MM.1S (cell line): ENCODE measurements at regions not wholly inside any gene's neighbourhood (a gene's known extent, or its start where the extent isn't known, plus 50 kb on each side); places are given as distances from the start of the nearest gene placed in this dataset.

Experiments
- DNase-seq: peaks from one replicate; pipeline ENCODE4 v3.0.0-alpha.2; 2015
- H2AFZ ChIP-seq: fragments of 300-600 bp; sonication (generic); 2 replicates; pipeline ENCODE4 v1.6.0; 2016; ENCODE audit warnings: antibody characterized with exemption, low read length
- H3F3A ChIP-seq: fragments of 300-600 bp; sonication (generic); 2 replicates; pipeline ENCODE4 v1.6.1; 2016; ENCODE audit warnings: mild to moderate bottlenecking, antibody characterized with exemption, low read length, moderate library complexity, mixed read lengths; ENCODE audit not compliant: insufficient read depth
- H3K27ac ChIP-seq: fragments of 300-600 bp; sonication (generic); 2 replicates; pipeline ENCODE4 v1.5.1; 2016; ENCODE audit warnings: mild to moderate bottlenecking, low read length
- H3K27me3 ChIP-seq: fragments of 300-600 bp; sonication (generic); replicated peaks from 2 replicates; pipeline ENCODE4 v1.6.0; 2016; ENCODE audit warnings: low read length; ENCODE audit not compliant: insufficient read depth
- H3K36me3 ChIP-seq: fragments of 300-600 bp; sonication (generic); replicated peaks from 2 replicates; pipeline ENCODE4 v1.6.1; 2016; ENCODE audit warnings: mild to moderate bottlenecking, low read length, mixed read lengths; ENCODE audit not compliant: insufficient read depth
- H3K4me1 ChIP-seq: fragments of 300-600 bp; sonication (generic); 2 replicates; pipeline ENCODE4 v1.6.1; 2016; ENCODE audit warnings: low read length, mixed read lengths
- H3K4me2 ChIP-seq: fragments of 300-600 bp; sonication (generic); 2 replicates; pipeline ENCODE4 v1.6.0; 2016; ENCODE audit warnings: low read depth, low read length
- H3K4me3 ChIP-seq: fragments of 300-600 bp; sonication (generic); 2 replicates; pipeline ENCODE4 v1.5.1; 2016; ENCODE audit warnings: low read length, mixed read lengths
- H3K79me2 ChIP-seq: fragments of 300-600 bp; sonication (generic); 2 replicates; pipeline ENCODE4 v1.6.1; 2016; ENCODE audit warnings: mixed run types, low read length, mixed read lengths
- H3K9ac ChIP-seq: fragments of 300-600 bp; sonication (generic); 2 replicates; pipeline ENCODE4 v1.6.1; 2016; ENCODE audit warnings: low read length, mixed read lengths
- H3K9me2 ChIP-seq: fragments of 300-600 bp; sonication (generic); replicated peaks from 2 replicates; pipeline ENCODE4 v1.6.1; 2016; ENCODE audit warnings: mild to moderate bottlenecking, low read length, mixed read lengths; ENCODE audit not compliant: insufficient read depth
- H3K9me3 ChIP-seq: fragments of 300-600 bp; sonication (generic); replicated peaks from 2 replicates; pipeline ENCODE4 v1.6.1; 2016; ENCODE audit warnings: mild to moderate bottlenecking, low read length, mixed read lengths; ENCODE audit not compliant: insufficient read depth
- H4K20me1 ChIP-seq: fragments of 300-600 bp; sonication (generic); 2 replicates; pipeline ENCODE4 v1.6.1; 2016; ENCODE audit warnings: mild to moderate bottlenecking, low read length, moderate library complexity, mixed read lengths; ENCODE audit not compliant: insufficient read depth
- CTCF ChIP-seq: fragments of 300-600 bp; sonication (generic); IDR thresholded peaks from 2 replicates; pipeline ENCODE4 v1.5.1; 2016; ENCODE audit warnings: antibody characterized with exemption, low read length, mixed read lengths
- EZH2 ChIP-seq: fragments of 300-600 bp; sonication (generic); optimal IDR thresholded peaks from 2 replicates; pipeline ENCODE3; 2017; ENCODE audit warnings: low read depth, mild to moderate bottlenecking, antibody characterized with exemption, low read length, mixed read lengths
- EZH2phosphoT487 ChIP-seq: fragments of 300-600 bp; sonication (generic); IDR thresholded peaks from 2 replicates; pipeline ENCODE4 v1.6.1; 2018; ENCODE audit warnings: antibody characterized with exemption, low read length

- H3K27me3 ChIP-seq: no peaks in the 10 kb centered on the region
- H3F3A ChIP-seq: no peaks in the 10 kb centered on the region
Measured at GRCh38 chr4:133776503-133776902, 425.1 kb downstream of the PABPC4L start.

GRCh38 chr4:133775881-133776280 is 425.7 kb downstream of the PABPC4L start:
- Histone ChIP-seq H3K36me3 (no peaks in the 10 kb centered on the region), H3K27me3 (no peaks in the 10 kb centered on the region), H3K4me1 (peaks cover 9% of the 10 kb centered on the region), H3K9me3 (no peaks in the 10 kb centered on the region), H3K27ac (no peak overlapping the region), H3F3A (no peaks in the 10 kb centered on the region), H3K4me3 (no peak overlapping the region), H3K4me2 (no peak overlapping the region), H3K9me2 (no peaks in the 10 kb centered on the region), H4K20me1 (no peaks in the 10 kb centered on the region), H3K9ac (no peak overlapping the region), H3K79me2 (no peaks in the 10 kb centered on the region), H2AFZ (no peak overlapping the region)
- no peak for DNase-seq
- TF ChIP-seq CTCF (no peak), EZH2phosphoT487 (no peak), EZH2 (no peak)

More at GRCh38 chr4:133776503-133776902, 425.1 kb downstream of the PABPC4L start:
- Histone ChIP-seq H3K36me3 (no peaks in the 10 kb centered on the region), H3K9ac (no peak overlapping the region), H3K9me2 (no peaks in the 10 kb centered on the region), H3K4me1 (peaks cover 9% of the 10 kb centered on the region), H3K27ac (no peak overlapping the region), H3K9me3 (no peaks in the 10 kb centered on the region), H4K20me1 (no peaks in the 10 kb centered on the region), H3K4me2 (no peak overlapping the region), H3K79me2 (no peaks in the 10 kb centered on the region), H2AFZ (no peak overlapping the region), H3K4me3 (no peak overlapping the region)
- TF ChIP-seq EZH2: no peak
- TF ChIP-seq CTCF: no peak
- TF ChIP-seq EZH2phosphoT487: no peak
- DNase-seq: no peak

GRCh38 chr4:133775469-133775868 is 426.1 kb downstream of the PABPC4L start:
- Histone ChIP-seq H3K79me2 (no peaks in the 10 kb centered on the region), H3K4me1 (peaks cover 9% of the 10 kb centered on the region), H4K20me1 (no peaks in the 10 kb centered on the region), H3K27me3 (no peaks in the 10 kb centered on the region), H3F3A (no peaks in the 10 kb centered on the region), H3K4me3 (no peak overlapping the region), H3K9me2 (no peaks in the 10 kb centered on the region), H3K36me3 (no peaks in the 10 kb centered on the region), H3K9ac (no peak overlapping the region), H2AFZ (no peak overlapping the region), H3K4me2 (no peak overlapping the region), H3K9me3 (no peaks in the 10 kb centered on the region), H3K27ac (no peak overlapping the region)
- TF ChIP-seq EZH2 (no peak), CTCF (no peak), EZH2phosphoT487 (no peak)
- DNase-seq: no peak
